Esophagus muscularis mucosa (tissue), 4 donors: ENCODE measurements at regions not wholly inside any gene's neighbourhood (a gene's known extent, or its start where the extent isn't known, plus 50 kb on each side); places are given as distances from the start of the nearest gene placed in this dataset.

ENCODE experiments used
- DNase-seq: peaks from one replicate; pipeline ENCODE4 v3.0.0-alpha.2; 2017; ENCODE audit errors: extremely low spot score
- H3K27ac ChIP-seq, 4 donors: fragments of 200-600 bp; sonication (generic); replicated peaks in 1 of 4; 1 replicate in 3 of 4; 2 replicates in 1 of 4; pipeline ENCODE4 v1.5.1; 2016 to 2019; ENCODE audit warnings: mild to moderate bottlenecking in 1 of 4
- H3K27me3 ChIP-seq, 4 donors: fragments of 200-600 bp; sonication (generic); one replicate each; pipeline versions ENCODE4 v1.5.1 to v1.6.0; 2016 to 2019
- H3K36me3 ChIP-seq, 4 donors: fragments of 200-600 bp; sonication (generic); one replicate each; pipeline ENCODE4 v1.5.1; 2016 to 2019
- H3K4me1 ChIP-seq, 4 donors: fragments of 200-600 bp; sonication (generic); one replicate each; pipeline ENCODE4 v1.5.1; 2016 to 2019
- H3K4me3 ChIP-seq, 4 donors: fragments of 200-600 bp; sonication (generic); 1 replicate in 2 of 4; 2 replicates in 2 of 4; pipeline ENCODE4 v1.5.1; 2016 to 2019; ENCODE audit warnings: mild to moderate bottlenecking in 4 of 4, moderate library complexity in 1 of 4
- H3K9me3 ChIP-seq, 4 donors: fragments of 200-600 bp; sonication (generic); 1 replicate in 3 of 4; 2 replicates in 1 of 4; pipeline ENCODE4 v1.5.1; 2016 to 2019
- CTCF ChIP-seq, 3 experiments: fragments of 200-600 bp in 2 of 3; fragments of 450-650 bp in 1 of 3; sonication (generic) in 2 of 3; IDR thresholded peaks; one replicate each; pipeline ENCODE4 v1.5.1; 2017 to 2019; ENCODE audit warnings: antibody characterized with exemption in 3 of 3, mild to moderate bottlenecking in 2 of 3, moderate library complexity in 1 of 3
- EP300 ChIP-seq: sonication (generic); formaldehyde crosslinking; IDR thresholded peaks from one replicate; pipeline ENCODE4 v1.6.1; 2017; ENCODE audit warnings: antibody characterized with exemption
- POLR2A ChIP-seq: fragments of 450-650 bp; IDR thresholded peaks from one replicate; pipeline ENCODE4 v1.6.1; 2017; ENCODE audit warnings: antibody characterized with exemption, moderate library complexity, mild to moderate bottlenecking, low read depth
- POLR2AphosphoS5 ChIP-seq, 2 donors: sonication (generic); formaldehyde crosslinking; IDR thresholded peaks; one replicate each; pipeline ENCODE4 v1.6.1; 2017; ENCODE audit warnings: antibody characterized with exemption in 2 of 2
- WGBS: methylation state at CpG from one replicate; pipeline ENCODE4 v1.1.5; 2018; 5-methylcytosine and 5-hydroxymethylcytosine counted together
- intact Hi-C: fragments of 100-400 bp; cut with DNase I; formaldehyde crosslinking; loops from one replicate; pipeline ENCODE4 v1.15.1; 2023

- Histone ChIP-seq H3K4me3 (no peak overlapping the region), H3K9me3 (no peaks in the 10 kb centered on the region), H3K27ac (no peak overlapping the region), H3K4me1 (peaks cover 0 to 7% (median 6%) of the 10 kb centered on the region in 4 donors), H3K27me3 (no peaks in the 10 kb centered on the region), H3K36me3 (no peaks in the 10 kb centered on the region)
- 34% methylated on average over 7 of the region's 7 CpGs for WGBS
- intact Hi-C loops = loop anchor here (10.0 kb wide), 1 partner anchor 322 kb away; the partner anchor contains the start of gene MYOCD
- no peak for DNase-seq
- no peak for TF ChIP-seq EP300
- no peak for TF ChIP-seq POLR2AphosphoS5 (IDR thresholded peaks at IDR 0.05)
- peak; percentile 13 to 47 (median 15) for TF ChIP-seq CTCF (IDR thresholded peaks at IDR 0.05)
- no peak for TF ChIP-seq POLR2A
Observed at GRCh38 chr17:12342609-12343435, 322.1 kb downstream of the MAP2K4 start.

- intact Hi-C loops = loop anchor here (10.0 kb wide), 1 partner anchor 316 kb away; the partner anchor contains the start of gene MYOCD
- no peaks in the 10 kb centered on the region for H3K36me3 ChIP-seq
- 42% methylated on average over 2 of the region's 2 CpGs for WGBS
- no peak for TF ChIP-seq POLR2AphosphoS5 (IDR thresholded peaks at IDR 0.05)
- no peak for TF ChIP-seq EP300
- no peak for TF ChIP-seq POLR2A
- TF ChIP-seq CTCF (IDR thresholded peaks at IDR 0.05) = no peak
- no peak for DNase-seq
- peaks cover 0 to 8% (median 4%) of the 10 kb centered on the region in 4 donors for H3K4me1 ChIP-seq
- no peaks in the 10 kb centered on the region for H3K27me3 ChIP-seq
- H3K27ac ChIP-seq = peak overlapping the region in 2 of 4 donors; percentile 9 to 17
- H3K9me3 ChIP-seq = peaks cover 0 to 13% (median 6%) of the 10 kb centered on the region in 4 donors
- no peak overlapping the region for H3K4me3 ChIP-seq
Observed at GRCh38 chr17:12348476-12348875, 317.2 kb upstream of the MYOCD start.

- Histone ChIP-seq H3K27me3 (no peaks in the 10 kb centered on the region), H3K36me3 (no peaks in the 10 kb centered on the region), H3K4me3 (no peak overlapping the region), H3K4me1 (peaks cover 0 to 8% (median 4%) of the 10 kb centered on the region in 4 donors), H3K27ac (peak overlapping the region in 3 of 4 donors; percentile 15 to 36 (median 21)), H3K9me3 (peaks cover 0 to 13% (median 6%) of the 10 kb centered on the region in 4 donors)
- DNase-seq = no peak
- WGBS = 64% methylated on average over 1 of the region's 1 CpG
- intact Hi-C loops = loop anchor here (10.0 kb wide), 1 partner anchor 316 kb away; the partner anchor contains the start of gene MYOCD
- TF ChIP-seq CTCF (IDR thresholded peaks at IDR 0.05) = no peak
- no peak for TF ChIP-seq POLR2AphosphoS5 (IDR thresholded peaks at IDR 0.05)
- no peak for TF ChIP-seq POLR2A
- no peak for TF ChIP-seq EP300
Observed at GRCh38 chr17:12349297-12349696, 316.4 kb upstream of the MYOCD start.

GRCh38 chr17:12352127-12352526, 313.6 kb upstream of the MYOCD start:
- no peaks in the 10 kb centered on the region for H3K36me3 ChIP-seq
- no peak overlapping the region for H3K27ac ChIP-seq
- H3K4me3 ChIP-seq = no peak overlapping the region
- H3K4me1 ChIP-seq = peaks cover 0 to 15% (median 7%) of the 10 kb centered on the region in 4 donors
- no peaks in the 10 kb centered on the region for H3K27me3 ChIP-seq
- intact Hi-C loops = no loop called here
- H3K9me3 ChIP-seq = peaks cover 0 to 17% (median 7%) of the 10 kb centered on the region in 4 donors
- TF ChIP-seq POLR2AphosphoS5 (IDR thresholded peaks at IDR 0.05) (no peak), POLR2A (no peak), CTCF (IDR thresholded peaks at IDR 0.05) (no peak)
- 76% methylated on average over 5 of the region's 5 CpGs for WGBS
- DNase-seq = no peak
